ENCODE measurements at regions not wholly inside any gene's neighbourhood (a gene's known extent, or its start where the extent isn't known, plus 50 kb on each side); places are given as distances from the start of the nearest gene placed in this dataset.

GRCh38 chr3:30539206-30539605 lies 67.2 kb upstream of the TGFBR2 start (continued):
- TF ChIP-seq, protein P1, sequence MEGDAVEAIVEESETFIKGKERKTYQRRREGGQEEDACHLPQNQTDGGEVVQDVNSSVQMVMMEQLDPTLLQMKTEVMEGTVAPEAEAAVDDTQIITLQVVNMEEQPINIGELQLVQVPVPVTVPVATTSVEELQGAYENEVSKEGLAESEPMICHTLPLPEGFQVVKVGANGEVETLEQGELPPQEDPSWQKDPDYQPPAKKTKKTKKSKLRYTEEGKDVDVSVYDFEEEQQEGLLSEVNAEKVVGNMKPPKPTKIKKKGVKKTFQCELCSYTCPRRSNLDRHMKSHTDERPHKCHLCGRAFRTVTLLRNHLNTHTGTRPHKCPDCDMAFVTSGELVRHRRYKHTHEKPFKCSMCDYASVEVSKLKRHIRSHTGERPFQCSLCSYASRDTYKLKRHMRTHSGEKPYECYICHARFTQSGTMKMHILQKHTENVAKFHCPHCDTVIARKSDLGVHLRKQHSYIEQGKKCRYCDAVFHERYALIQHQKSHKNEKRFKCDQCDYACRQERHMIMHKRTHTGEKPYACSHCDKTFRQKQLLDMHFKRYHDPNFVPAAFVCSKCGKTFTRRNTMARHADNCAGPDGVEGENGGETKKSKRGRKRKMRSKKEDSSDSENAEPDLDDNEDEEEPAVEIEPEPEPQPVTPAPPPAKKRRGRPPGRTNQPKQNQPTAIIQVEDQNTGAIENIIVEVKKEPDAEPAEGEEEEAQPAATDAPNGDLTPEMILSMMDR (IDR thresholded peaks at IDR 0.05; ENCODE audit: control extremely low read depth in 1 of 3, insufficient read depth in 1 of 3, low read depth in 1 of 3, low read length in 3 of 3), result no peak
- no peak for TF ChIP-seq SIRT6 (IDR thresholded peaks at IDR 0.05; ENCODE audit: low read length)
